GM23338 (cell line): ENCODE measurements at regions not wholly inside any gene's neighbourhood (a gene's known extent, or its start where the extent isn't known, plus 50 kb on each side); places are given as distances from the start of the nearest gene placed in this dataset.

Experiments
- CREB1 ChIP-seq: fragments of 250-450 bp; sonication (Bioruptor Pico); IDR thresholded peaks from 2 replicates; pipeline ENCODE4 v1.5.0; 2020; ENCODE audit warnings: low read depth, mild to moderate bottlenecking, moderate library complexity
- CTCF ChIP-seq, 2 experiments: fragments of 200-600 bp in 1 of 2; sonication (generic) in 1 of 2; conservative IDR thresholded peaks; 2 replicates each; pipeline versions ENCODE4 v1.5.1 to v1.6.1; 2016 to 2017; ENCODE audit warnings: antibody characterized with exemption in 2 of 2, low read depth in 2 of 2, mild to moderate bottlenecking in 2 of 2, moderate library complexity in 1 of 2
- EZH2 ChIP-seq: fragments of 200-600 bp; sonication (generic); IDR thresholded peaks from one replicate; pipeline ENCODE4 v1.8.0; 2017; ENCODE audit warnings: antibody characterized with exemption, mild to moderate bottlenecking, low read depth; ENCODE audit not compliant: unreplicated experiment
- EZH2phosphoT487 ChIP-seq: fragments of 200-600 bp; sonication (generic); IDR thresholded peaks from one replicate; pipeline ENCODE4 v1.8.1; 2018; ENCODE audit warnings: antibody characterized with exemption; ENCODE audit not compliant: unreplicated experiment
- JUNB ChIP-seq: IDR thresholded peaks from one replicate; pipeline ENCODE4 v1.6.1; 2016; ENCODE audit warnings: antibody characterized with exemption; ENCODE audit not compliant: unreplicated experiment
- NANOG ChIP-seq: IDR thresholded peaks from 2 replicates; pipeline ENCODE4 v1.6.1; 2016; ENCODE audit warnings: antibody characterized with exemption, borderline replicate concordance
- POLR2AphosphoS5 ChIP-seq: IDR thresholded peaks from 2 replicates; pipeline ENCODE4 v1.6.1; 2016; ENCODE audit warnings: antibody characterized with exemption, low read depth
- REST ChIP-seq: IDR thresholded peaks from one replicate; pipeline ENCODE4 v1.6.1; 2018; ENCODE audit warnings: antibody characterized with exemption; ENCODE audit not compliant: unreplicated experiment
- STAT1 ChIP-seq: IDR thresholded peaks from one replicate; pipeline ENCODE4 v1.6.1; 2016; ENCODE audit warnings: antibody characterized with exemption; ENCODE audit not compliant: unreplicated experiment
- ZNF114 ChIP-seq: fragments of 250-450 bp; sonication (Bioruptor Pico); IDR thresholded peaks from 2 replicates; pipeline ENCODE4 v1.5.0; 2020; ENCODE audit warnings: mild to moderate bottlenecking, moderate library complexity
- ZNF331 ChIP-seq: fragments of 250-450 bp; sonication (Bioruptor Pico); IDR thresholded peaks from 2 replicates; pipeline ENCODE4 v1.5.0; 2020; ENCODE audit warnings: low read depth, mild to moderate bottlenecking, moderate library complexity

GRCh38 chr9:81146684-81147337, 542.5 kb downstream of the TLE1 start:
- no peak for TF ChIP-seq CTCF (conservative IDR thresholded peaks at IDR 0.05; ENCODE audit: low read depth in 2 of 2)
- no peak for TF ChIP-seq REST
- no peak for TF ChIP-seq POLR2AphosphoS5
- no peak for TF ChIP-seq CREB1 (CRISPR knock-in tag)
- TF ChIP-seq EZH2, result no peak
- no peak for TF ChIP-seq ZNF331 (CRISPR knock-in tag)
- TF ChIP-seq ZNF114, result no peak
- TF ChIP-seq EZH2phosphoT487, result no peak
- no peak for TF ChIP-seq NANOG
- no peak for TF ChIP-seq STAT1
- TF ChIP-seq JUNB, result no peak
